Immature natural killer cell (primary cell): ENCODE measurements at regions not wholly inside any gene's neighbourhood (a gene's known extent, or its start where the extent isn't known, plus 50 kb on each side); places are given as distances from the start of the nearest gene placed in this dataset.
"Not testable (repeated sequence)": the region's sequence is repeated elsewhere in the genome, so short reads cannot be mapped to it uniquely, and the experiment has no call there.

Experiments used
- DNase-seq, 3 donors: peaks; one replicate each; pipeline ENCODE4 v3.0.0; 2022; ENCODE audit warnings: mixed read lengths in 1 of 3
- H3K27ac Mint-ChIP-seq, 6 donors: one replicate each; pipeline ENCODE4 v1.8.0; 2020; ENCODE audit warnings: mixed read lengths in 6 of 6, mild to moderate bottlenecking in 5 of 6, inconsistent platforms in 4 of 6, moderate library complexity in 3 of 6
- H3K27me3 Mint-ChIP-seq, 3 donors: one replicate each; pipeline ENCODE4 v1.8.0; 2020 to 2021; ENCODE audit warnings: low read depth in 3 of 3, mild to moderate bottlenecking in 3 of 3, mixed read lengths in 3 of 3, moderate library complexity in 3 of 3, inconsistent platforms in 1 of 3
- H3K36me3 Mint-ChIP-seq, 3 donors: one replicate each; pipeline ENCODE4 v1.8.0; 2020; ENCODE audit warnings: mixed read lengths in 3 of 3, inconsistent platforms in 2 of 3, mild to moderate bottlenecking in 2 of 3
- H3K4me1 Mint-ChIP-seq, 2 donors: one replicate each; pipeline ENCODE4 v1.8.0; 2020; ENCODE audit warnings: inconsistent platforms in 2 of 2, mild to moderate bottlenecking in 2 of 2, mixed read lengths in 2 of 2, moderate library complexity in 1 of 2
- H3K4me3 Mint-ChIP-seq, 5 donors: one replicate each; pipeline ENCODE4 v1.8.0; 2020; ENCODE audit warnings: mild to moderate bottlenecking in 5 of 5, mixed read lengths in 5 of 5, inconsistent platforms in 3 of 5, moderate library complexity in 3 of 5
- H3K9me3 Mint-ChIP-seq, 6 donors: one replicate each; pipeline ENCODE4 v1.8.0; 2020; ENCODE audit warnings: mild to moderate bottlenecking in 6 of 6, mixed read lengths in 6 of 6, inconsistent platforms in 4 of 6, moderate library complexity in 3 of 6

DNA sequence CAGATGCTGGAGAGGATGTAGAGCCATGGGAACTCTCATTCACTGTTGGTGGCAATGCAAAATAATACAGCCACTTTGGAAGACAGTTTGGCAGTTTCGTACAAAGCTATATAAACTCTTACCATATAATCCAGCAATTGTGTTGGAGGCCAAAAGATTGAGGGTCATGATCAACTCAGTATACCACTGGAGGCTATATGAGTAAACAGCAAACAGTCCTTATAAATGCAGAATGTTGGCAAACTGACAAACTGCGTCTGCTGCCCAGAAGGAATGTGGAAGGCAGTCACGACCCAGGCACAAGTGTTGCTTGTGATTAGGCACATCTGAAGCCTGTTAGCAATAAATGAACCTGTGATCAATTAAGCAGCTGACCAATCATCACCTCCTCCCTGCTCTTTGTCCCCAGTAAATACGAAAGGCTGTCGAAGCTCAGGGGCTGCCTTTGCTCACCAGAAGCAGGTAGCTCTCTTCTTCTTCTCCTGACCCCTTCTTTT is 98.1 kb upstream of the SPOPL start:
- H3K27ac Mint-ChIP-seq: no peak overlapping the region
- H3K4me3 Mint-ChIP-seq: no peak overlapping the region
- peaks cover 0 to 8% (median 0%) of the 10 kb centered on the region in 3 donors for H3K27me3 Mint-ChIP-seq
- H3K4me1 Mint-ChIP-seq: no peaks in the 10 kb centered on the region
- H3K9me3 Mint-ChIP-seq: peaks cover 12 to 48% (median 29%) of the 10 kb centered on the region in 6 donors
- DNase-seq: no peak
- H3K36me3 Mint-ChIP-seq: no peaks in the 10 kb centered on the region

DNA sequence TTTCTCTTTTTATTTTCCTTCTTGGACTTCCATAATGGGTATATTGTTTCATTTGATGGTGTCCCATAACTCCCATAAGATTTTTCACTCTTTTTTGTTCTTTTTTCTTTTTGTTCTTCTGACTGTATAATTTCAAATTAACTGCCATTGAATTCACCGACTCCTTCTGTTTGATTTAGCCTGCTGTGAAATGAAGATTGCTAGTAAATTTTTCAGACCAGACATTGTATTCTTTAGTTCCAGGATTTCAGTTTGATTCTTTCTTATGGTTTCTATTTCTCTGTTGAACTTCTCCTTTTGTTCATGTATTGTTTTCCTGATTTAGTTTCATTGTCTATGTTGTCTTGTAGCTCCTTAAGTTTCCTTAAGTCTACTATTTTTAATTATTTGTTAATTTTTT is 87.6 kb upstream of the SPOPL start:
- no peak overlapping the region for H3K4me3 Mint-ChIP-seq
- peaks cover 0 to 5% (median 4%) of the 10 kb centered on the region in 3 donors for H3K36me3 Mint-ChIP-seq
- no peaks in the 10 kb centered on the region for H3K4me1 Mint-ChIP-seq
- no peak overlapping the region for H3K27ac Mint-ChIP-seq
- no peaks in the 10 kb centered on the region for H3K27me3 Mint-ChIP-seq
- no peak for DNase-seq
- H3K9me3 Mint-ChIP-seq: peaks cover 19 to 58% (median 35%) of the 10 kb centered on the region in 6 donors

DNA sequence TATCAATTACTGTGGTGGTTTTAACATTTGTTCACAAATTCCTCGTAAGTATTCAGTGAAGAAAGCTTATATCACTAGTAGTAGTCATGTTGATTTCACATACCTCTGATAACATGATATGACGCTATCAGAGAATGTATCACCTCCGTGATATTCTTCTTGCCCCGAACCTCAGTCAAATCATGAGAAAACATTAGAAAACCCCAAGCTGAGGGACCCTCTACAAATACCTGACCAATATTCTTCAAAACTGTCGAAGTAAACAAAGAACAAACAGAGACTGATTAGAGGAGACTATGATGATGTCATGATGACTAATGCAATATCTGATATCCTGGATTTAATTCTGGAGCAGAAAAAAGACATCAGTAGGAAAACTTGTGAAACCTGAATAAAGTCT is 85.6 kb upstream of the SPOPL start:
- H3K27me3 Mint-ChIP-seq: no peaks in the 10 kb centered on the region
- DNase-seq: no peak
- no peaks in the 10 kb centered on the region for H3K4me1 Mint-ChIP-seq
- H3K36me3 Mint-ChIP-seq: peaks cover 0 to 5% (median 4%) of the 10 kb centered on the region in 3 donors
- peaks cover 15 to 53% (median 28%) of the 10 kb centered on the region in 6 donors for H3K9me3 Mint-ChIP-seq
- no peak overlapping the region for H3K27ac Mint-ChIP-seq
- no peak overlapping the region for H3K4me3 Mint-ChIP-seq

DNA sequence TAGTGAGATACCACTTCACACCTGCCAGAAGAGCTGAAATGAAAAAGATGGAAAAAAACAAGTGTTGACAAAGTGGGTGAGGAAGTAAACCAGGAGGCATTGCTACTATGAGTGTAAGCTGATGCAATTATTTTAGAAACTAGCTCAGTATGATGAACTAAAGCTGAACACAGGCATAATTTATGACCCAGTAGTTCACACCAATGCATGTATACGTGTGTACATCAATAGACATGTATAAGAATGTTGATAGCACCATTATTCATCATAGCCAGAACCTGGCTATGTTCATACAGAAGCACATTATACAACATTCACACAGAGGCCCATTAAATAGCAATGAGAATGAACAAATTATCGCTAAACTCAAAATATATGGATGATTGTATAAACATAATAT is 83.1 kb upstream of the SPOPL start:
- peaks cover 4 to 5% (median 4%) of the 10 kb centered on the region in 3 donors for H3K36me3 Mint-ChIP-seq
- no peaks in the 10 kb centered on the region for H3K27me3 Mint-ChIP-seq
- H3K4me1 Mint-ChIP-seq: no peaks in the 10 kb centered on the region
- H3K9me3 Mint-ChIP-seq: peaks cover 13 to 45% (median 22%) of the 10 kb centered on the region in 6 donors
- DNase-seq: no peak
- no peak overlapping the region for H3K27ac Mint-ChIP-seq
- no peak overlapping the region for H3K4me3 Mint-ChIP-seq

DNA sequence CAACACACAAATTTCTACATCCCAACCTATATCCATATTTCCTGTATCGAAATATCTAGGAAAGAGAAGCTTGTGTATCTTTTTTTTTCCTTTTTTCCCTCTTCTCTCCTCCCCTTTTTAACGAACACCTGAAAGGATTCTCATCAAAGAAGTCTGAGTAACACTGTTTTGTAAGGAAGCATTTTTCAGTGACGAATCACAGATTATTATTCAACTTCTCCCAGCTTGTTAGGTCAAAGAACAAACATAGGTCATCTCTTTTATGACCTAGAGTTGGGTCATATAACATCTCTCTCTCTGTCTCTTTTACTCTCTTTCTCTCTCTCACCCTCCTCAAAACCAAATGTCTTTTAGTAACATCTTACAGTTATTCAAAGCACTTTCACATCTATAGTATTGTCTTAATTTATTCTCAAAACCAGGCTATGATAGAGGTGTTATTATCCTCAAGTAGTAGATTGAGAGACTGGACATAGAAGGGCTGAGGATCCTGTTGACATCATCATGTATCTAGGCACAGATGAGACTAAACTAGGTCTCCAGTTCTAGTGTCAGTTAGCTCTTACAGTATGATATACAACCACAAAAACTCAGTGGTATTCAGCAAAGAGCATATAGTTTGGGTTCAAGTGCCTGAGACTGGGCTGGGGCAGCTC is 80.1 kb upstream of the SPOPL start:
- Mint-ChIP-seq H3K4me1 (no peaks in the 10 kb centered on the region), H3K36me3 (peaks cover 0 to 4% (median 2%) of the 10 kb centered on the region in 3 donors), H3K9me3 (peaks cover 17 to 44% (median 31%) of the 10 kb centered on the region in 6 donors), H3K27me3 (peaks cover 0 to 1% (median 0%) of the 10 kb centered on the region in 3 donors), H3K4me3 (no peak overlapping the region), H3K27ac (no peak overlapping the region)
- DNase-seq: no peak

DNA sequence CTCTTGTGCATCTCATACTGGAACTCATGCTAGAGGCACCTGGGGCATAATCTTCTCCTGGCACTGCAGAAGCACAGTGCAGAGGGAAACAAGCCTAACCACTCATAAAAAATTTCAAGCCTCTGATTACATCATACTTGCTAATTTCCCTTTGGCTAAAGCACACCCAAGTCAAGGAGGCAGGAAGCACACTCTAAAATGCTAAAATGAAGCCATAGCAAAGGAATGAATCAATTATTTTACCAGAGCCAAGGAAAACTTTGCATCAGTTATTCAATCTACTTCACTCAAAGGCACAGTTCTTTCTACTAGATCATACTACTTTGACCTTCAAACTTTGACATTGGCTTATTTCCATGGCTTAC is 79.6 kb upstream of the SPOPL start:
- no peak overlapping the region for H3K4me3 Mint-ChIP-seq
- H3K27me3 Mint-ChIP-seq: peaks cover 0 to 1% (median 0%) of the 10 kb centered on the region in 3 donors
- peaks cover 19 to 44% (median 30%) of the 10 kb centered on the region in 6 donors for H3K9me3 Mint-ChIP-seq
- no peak overlapping the region for H3K27ac Mint-ChIP-seq
- no peaks in the 10 kb centered on the region for H3K4me1 Mint-ChIP-seq
- peaks cover 0 to 4% (median 3%) of the 10 kb centered on the region in 3 donors for H3K36me3 Mint-ChIP-seq
- no peak for DNase-seq

DNA sequence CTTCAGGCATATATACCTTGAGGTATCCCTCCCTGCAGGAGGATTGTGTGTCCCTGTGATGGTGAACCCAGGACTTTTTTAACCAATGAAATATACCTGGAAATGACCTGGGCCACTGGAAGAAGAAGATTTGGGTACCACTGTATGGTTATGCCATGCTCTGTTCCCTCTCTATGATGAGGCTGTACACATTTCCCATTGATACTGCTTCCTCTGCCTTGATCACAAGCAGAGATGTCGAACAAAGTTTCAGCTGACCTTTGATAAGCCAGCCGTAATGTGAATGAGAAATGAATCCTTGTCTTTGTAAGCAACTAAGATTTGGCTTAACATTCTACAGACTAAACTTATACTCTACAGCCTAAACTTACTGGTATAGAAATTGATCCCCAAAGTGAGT is 78.4 kb upstream of the SPOPL start:
- H3K36me3 Mint-ChIP-seq: peaks cover 0 to 4% (median 3%) of the 10 kb centered on the region in 3 donors
- H3K4me1 Mint-ChIP-seq: no peaks in the 10 kb centered on the region
- no peak overlapping the region for H3K27ac Mint-ChIP-seq
- no peak overlapping the region for H3K4me3 Mint-ChIP-seq
- DNase-seq: no peak
- H3K9me3 Mint-ChIP-seq: peaks cover 19 to 49% (median 31%) of the 10 kb centered on the region in 6 donors
- H3K27me3 Mint-ChIP-seq: peaks cover 0 to 1% (median 0%) of the 10 kb centered on the region in 3 donors

DNA sequence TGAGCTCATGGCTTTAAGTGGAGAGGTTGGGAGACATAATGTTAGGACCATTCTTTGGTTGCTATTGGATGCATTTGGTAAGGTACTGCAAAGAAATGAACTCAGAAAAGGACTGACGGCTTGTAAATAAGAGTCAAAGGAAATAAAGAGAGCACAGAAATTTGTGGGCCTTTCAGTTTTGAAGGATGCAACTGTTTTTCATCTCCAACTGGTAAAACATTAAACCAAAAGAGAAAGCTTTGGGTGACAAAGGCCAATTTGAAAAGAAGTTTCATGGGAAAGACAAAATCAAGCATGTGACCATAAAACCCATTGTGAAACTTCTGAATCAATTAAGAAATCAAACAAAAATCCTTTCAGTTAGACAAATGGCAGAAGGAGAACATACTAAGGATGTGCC is 77.8 kb upstream of the SPOPL start:
- H3K4me1 Mint-ChIP-seq: no peaks in the 10 kb centered on the region
- H3K4me3 Mint-ChIP-seq: no peak overlapping the region
- H3K9me3 Mint-ChIP-seq: peaks cover 19 to 52% (median 32%) of the 10 kb centered on the region in 6 donors
- DNase-seq: no peak
- H3K27ac Mint-ChIP-seq: no peak overlapping the region
- peaks cover 0 to 4% (median 3%) of the 10 kb centered on the region in 3 donors for H3K36me3 Mint-ChIP-seq
- peaks cover 0 to 1% (median 0%) of the 10 kb centered on the region in 3 donors for H3K27me3 Mint-ChIP-seq

DNA sequence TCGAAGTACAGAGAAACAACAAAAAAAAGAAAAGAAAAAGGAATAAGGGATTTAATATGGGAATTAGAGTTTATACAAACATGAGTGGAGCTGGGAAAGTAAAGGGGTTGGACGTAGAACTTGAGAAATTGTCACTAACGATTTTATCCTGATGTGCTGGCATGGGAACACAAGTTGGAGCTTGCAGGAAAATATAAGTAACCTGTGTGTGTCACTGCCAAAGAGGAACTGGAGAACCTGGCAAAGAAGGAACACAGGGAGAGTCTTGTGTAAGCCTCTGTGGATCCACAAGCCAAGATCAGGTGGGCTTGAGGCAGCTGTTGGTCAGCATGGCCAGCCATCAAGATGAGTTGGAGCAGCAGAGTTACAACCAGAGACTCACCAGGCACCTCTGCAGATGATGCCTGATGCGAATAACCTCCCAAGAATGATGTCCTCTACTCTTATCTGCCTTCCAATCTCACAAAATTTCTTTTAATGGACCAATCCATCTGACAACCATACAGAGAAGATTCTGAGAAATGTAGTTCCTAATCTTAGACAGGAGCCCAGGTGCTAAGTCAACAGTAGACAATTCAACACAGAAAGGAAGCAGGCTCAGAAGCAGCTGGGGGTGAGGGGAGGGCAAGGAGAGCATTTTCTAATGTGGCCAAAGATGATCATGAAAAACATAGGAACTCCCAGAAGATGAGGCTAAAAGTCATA is 77.0 kb upstream of the SPOPL start:
- H3K4me1 Mint-ChIP-seq: no peaks in the 10 kb centered on the region
- H3K4me3 Mint-ChIP-seq: no peak overlapping the region
- peaks cover 0 to 1% (median 0%) of the 10 kb centered on the region in 3 donors for H3K27me3 Mint-ChIP-seq
- H3K9me3 Mint-ChIP-seq: peaks cover 19 to 59% (median 34%) of the 10 kb centered on the region in 6 donors
- peaks cover 2 to 4% (median 3%) of the 10 kb centered on the region in 3 donors for H3K36me3 Mint-ChIP-seq
- DNase-seq: no peak
- H3K27ac Mint-ChIP-seq: no peak overlapping the region

DNA sequence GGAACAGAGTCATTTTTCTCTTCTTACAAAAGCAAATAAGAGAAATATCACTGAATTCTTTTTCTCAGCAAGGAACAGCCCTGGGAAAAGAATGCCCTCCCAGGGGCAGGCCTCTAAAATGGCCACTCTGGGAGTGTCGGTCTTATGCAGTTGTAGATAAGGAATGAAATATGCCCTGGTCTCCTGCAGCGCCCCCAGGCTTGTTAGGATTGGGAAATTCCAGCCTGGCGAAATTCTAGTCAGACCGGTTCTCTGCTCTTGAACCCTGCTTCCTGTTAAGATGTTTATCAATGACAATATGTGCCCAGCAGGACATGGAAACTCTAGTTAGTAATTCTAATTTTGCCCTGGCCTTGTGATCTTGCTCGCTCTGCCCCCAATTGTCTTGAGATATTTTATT is 75.5 kb upstream of the SPOPL start:
- DNase-seq, H3K36me3 Mint-ChIP-seq, H3K27ac Mint-ChIP-seq, H3K4me3 Mint-ChIP-seq, H3K27me3 Mint-ChIP-seq, H3K4me1 Mint-ChIP-seq: not testable (repeated sequence)
- H3K9me3 Mint-ChIP-seq: peaks cover 19 to 61% (median 31%) of the 10 kb centered on the region in 6 donors

DNA sequence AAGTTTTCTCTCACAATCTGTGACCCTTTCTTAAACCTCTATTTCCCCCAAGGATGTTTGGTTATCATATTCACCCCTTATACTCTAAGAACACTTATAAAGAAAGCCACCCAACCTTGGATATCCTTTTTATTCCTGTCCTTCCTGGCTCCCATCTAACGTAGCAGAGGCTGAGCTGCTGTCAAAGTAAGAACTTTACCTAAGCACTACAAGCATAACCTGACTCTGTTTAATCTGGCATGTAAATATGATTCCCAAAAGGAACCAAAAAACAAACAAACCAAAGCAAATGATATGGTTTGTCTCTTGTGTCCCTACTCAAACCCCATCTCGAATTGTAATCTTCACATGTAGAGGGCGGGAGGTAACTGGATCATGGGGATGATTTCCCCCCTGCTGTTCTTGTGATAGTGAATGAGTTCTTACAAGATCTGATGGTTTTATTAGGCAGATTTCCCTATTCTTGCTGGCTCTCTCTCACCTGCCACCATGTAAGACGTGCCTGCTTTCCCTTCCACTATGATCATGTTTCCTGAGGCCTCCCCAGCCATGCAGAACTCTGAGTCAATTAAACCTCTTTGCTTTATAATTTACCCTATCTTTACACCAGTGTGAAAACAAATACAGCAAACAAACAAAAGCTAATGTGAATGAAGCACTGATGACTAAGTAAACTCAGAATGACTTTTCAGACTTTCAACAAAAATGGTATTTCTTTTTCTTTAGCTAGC is 72.7 kb upstream of the SPOPL start:
- no peaks in the 10 kb centered on the region for H3K4me1 Mint-ChIP-seq
- peaks cover 0 to 2% (median 1%) of the 10 kb centered on the region in 3 donors for H3K27me3 Mint-ChIP-seq
- no peak overlapping the region for H3K4me3 Mint-ChIP-seq
- H3K27ac Mint-ChIP-seq: no peak overlapping the region
- H3K9me3 Mint-ChIP-seq: peaks cover 16 to 46% (median 31%) of the 10 kb centered on the region in 6 donors
- H3K36me3 Mint-ChIP-seq: peaks cover 0 to 3% (median 3%) of the 10 kb centered on the region in 3 donors
- no peak for DNase-seq

DNA sequence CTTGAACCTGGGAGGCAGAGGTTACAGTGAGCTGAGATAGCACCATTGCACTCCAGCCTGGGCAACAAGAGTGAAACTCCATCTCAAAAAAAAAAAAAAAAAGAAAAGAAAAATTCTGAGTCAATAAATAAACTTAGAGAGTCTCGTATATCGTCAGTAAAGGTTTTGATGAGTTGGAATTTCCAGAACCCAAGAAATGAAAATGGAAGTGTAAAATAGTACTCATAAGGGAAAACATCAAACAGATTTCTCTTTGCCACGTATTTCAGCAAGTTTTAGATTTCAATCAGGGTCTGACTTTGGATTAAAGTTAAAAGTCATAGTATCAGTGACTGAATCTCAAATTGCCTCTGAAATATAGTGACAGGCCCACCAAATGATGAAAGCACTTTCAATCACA is 71.4 kb upstream of the SPOPL start:
- H3K36me3 Mint-ChIP-seq: peaks cover 0 to 3% (median 3%) of the 10 kb centered on the region in 3 donors
- H3K9me3 Mint-ChIP-seq: peaks cover 12 to 36% (median 21%) of the 10 kb centered on the region in 6 donors
- no peak for DNase-seq
- H3K27ac Mint-ChIP-seq: no peak overlapping the region
- H3K27me3 Mint-ChIP-seq: peaks cover 0 to 2% (median 0%) of the 10 kb centered on the region in 3 donors
- no peaks in the 10 kb centered on the region for H3K4me1 Mint-ChIP-seq
- H3K4me3 Mint-ChIP-seq: no peak overlapping the region

DNA sequence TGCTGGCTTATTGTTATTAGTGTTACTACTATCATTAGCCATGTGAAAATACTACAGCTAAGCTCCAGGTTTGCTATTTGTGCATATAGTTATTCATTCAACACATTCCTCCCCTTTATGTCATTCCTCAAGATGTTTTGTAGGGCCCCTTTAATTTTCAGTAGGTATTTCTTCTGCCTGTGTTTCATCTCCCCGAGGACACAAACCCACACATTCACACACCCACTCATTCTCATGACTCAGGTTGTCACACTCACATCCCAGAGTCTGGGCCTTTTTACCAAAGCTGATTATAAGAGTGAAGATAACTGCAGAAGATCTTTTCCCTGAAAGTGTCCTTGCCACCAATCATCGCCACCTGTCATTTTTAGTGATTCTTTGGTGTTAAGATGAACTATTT is 68.6 kb upstream of the SPOPL start:
- peaks cover 0 to 3% (median 0%) of the 10 kb centered on the region in 3 donors for H3K36me3 Mint-ChIP-seq
- no peak overlapping the region for H3K4me3 Mint-ChIP-seq
- no peaks in the 10 kb centered on the region for H3K4me1 Mint-ChIP-seq
- H3K27ac Mint-ChIP-seq: no peak overlapping the region
- no peak for DNase-seq
- peaks cover 0 to 2% (median 0%) of the 10 kb centered on the region in 3 donors for H3K27me3 Mint-ChIP-seq
- peaks cover 0 to 18% (median 6%) of the 10 kb centered on the region in 6 donors for H3K9me3 Mint-ChIP-seq
